IMR-90 (cell line): ENCODE measurements at regions not wholly inside any gene's neighbourhood (a gene's known extent, or its start where the extent isn't known, plus 50 kb on each side); places are given as distances from the start of the nearest gene placed in this dataset.

Source experiments
- CEBPB ChIP-seq: IDR thresholded peaks from 2 replicates; pipeline ENCODE4 v1.6.1; 2012; ENCODE audit warnings: low read depth, low read length, improper control_type of control experiment
- CHD1 ChIP-seq: IDR thresholded peaks from 2 replicates; pipeline ENCODE4 v1.6.1; 2012; ENCODE audit warnings: low read depth, low read length, improper control_type of control experiment
- POLR2A ChIP-seq: IDR thresholded peaks from 2 replicates; pipeline ENCODE4 v1.6.1; 2012; ENCODE audit warnings: mild to moderate bottlenecking, low read depth, low read length
- RCOR1 ChIP-seq: IDR thresholded peaks from 2 replicates; pipeline ENCODE4 v1.6.1; 2012; ENCODE audit warnings: mild to moderate bottlenecking, low read length, improper control_type of control experiment; ENCODE audit not compliant: insufficient replicate concordance
- RFX5 ChIP-seq: IDR thresholded peaks from 2 replicates; pipeline ENCODE4 v1.8.0; 2012; ENCODE audit warnings: low read depth, mild to moderate bottlenecking, low read length, moderate library complexity
- SMC3 ChIP-seq: fragments of 150-350 bp; IDR thresholded peaks from 2 replicates; pipeline ENCODE4 v1.6.1; 2016; ENCODE audit warnings: low read depth, mild to moderate bottlenecking, antibody characterized with exemption, low read length, moderate library complexity
- TF ChIP-seq, protein P1 (sequence below): conservative IDR thresholded peaks from 2 replicates; pipeline ENCODE4 v1.5.1; 2012; ENCODE audit warnings: mild to moderate bottlenecking, low read depth, low read length, improper control_type of control experiment

DNA sequence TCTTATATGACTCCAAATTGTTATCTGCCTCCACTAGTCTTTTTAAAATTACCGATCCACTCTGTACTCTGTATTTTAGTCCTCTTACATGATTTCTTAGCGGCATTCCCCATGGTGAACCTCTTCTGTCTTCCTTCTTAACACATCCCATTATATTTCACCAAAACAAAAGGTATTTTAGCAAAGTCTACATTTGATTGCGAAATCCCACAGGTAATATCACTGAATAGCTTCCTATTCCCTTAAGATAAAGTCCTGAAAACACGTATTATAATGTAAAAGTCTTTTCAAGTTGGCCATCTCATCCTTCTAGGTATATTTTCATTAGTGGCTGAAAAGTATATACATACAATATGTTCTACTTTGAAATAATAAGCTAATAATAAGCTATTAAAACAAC lies 2016.0 kb upstream of the IGFBP7 start:
- TF ChIP-seq, protein P1, sequence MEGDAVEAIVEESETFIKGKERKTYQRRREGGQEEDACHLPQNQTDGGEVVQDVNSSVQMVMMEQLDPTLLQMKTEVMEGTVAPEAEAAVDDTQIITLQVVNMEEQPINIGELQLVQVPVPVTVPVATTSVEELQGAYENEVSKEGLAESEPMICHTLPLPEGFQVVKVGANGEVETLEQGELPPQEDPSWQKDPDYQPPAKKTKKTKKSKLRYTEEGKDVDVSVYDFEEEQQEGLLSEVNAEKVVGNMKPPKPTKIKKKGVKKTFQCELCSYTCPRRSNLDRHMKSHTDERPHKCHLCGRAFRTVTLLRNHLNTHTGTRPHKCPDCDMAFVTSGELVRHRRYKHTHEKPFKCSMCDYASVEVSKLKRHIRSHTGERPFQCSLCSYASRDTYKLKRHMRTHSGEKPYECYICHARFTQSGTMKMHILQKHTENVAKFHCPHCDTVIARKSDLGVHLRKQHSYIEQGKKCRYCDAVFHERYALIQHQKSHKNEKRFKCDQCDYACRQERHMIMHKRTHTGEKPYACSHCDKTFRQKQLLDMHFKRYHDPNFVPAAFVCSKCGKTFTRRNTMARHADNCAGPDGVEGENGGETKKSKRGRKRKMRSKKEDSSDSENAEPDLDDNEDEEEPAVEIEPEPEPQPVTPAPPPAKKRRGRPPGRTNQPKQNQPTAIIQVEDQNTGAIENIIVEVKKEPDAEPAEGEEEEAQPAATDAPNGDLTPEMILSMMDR: no peak
- TF ChIP-seq POLR2A (no peak), CHD1 (no peak), RFX5 (no peak), CEBPB (peak; percentile 62), SMC3 (no peak), RCOR1 (no peak)
